WTC11 (cell line): ENCODE measurements at regions not wholly inside any gene's neighbourhood (a gene's known extent, or its start where the extent isn't known, plus 50 kb on each side); places are given as distances from the start of the nearest gene placed in this dataset.

Experiments used
- CTCF ChIP-seq: fragments of 200-600 bp; IDR thresholded peaks from 2 replicates; pipeline ENCODE4 v1.8.0; 2022; ENCODE audit warnings: antibody characterized with exemption
- GABPB1 ChIP-seq: sonication (generic); formaldehyde crosslinking; IDR thresholded peaks from 2 replicates; pipeline ENCODE4 v1.8.1; 2023; ENCODE audit warnings: mild to moderate bottlenecking, missing genetic modification reagents
- SP1 ChIP-seq: sonication (generic); formaldehyde crosslinking; conservative IDR thresholded peaks from 2 replicates; pipeline ENCODE4 v1.8.1; 2022; ENCODE audit warnings: missing genetic modification reagents
- TEAD4 ChIP-seq: sonication (generic); formaldehyde crosslinking; IDR thresholded peaks from 2 replicates; pipeline ENCODE4 v1.8.0; 2022; ENCODE audit warnings: mild to moderate bottlenecking, missing genetic modification reagents
- TF ChIP-seq, protein P1 (sequence below): sonication (generic); formaldehyde crosslinking; IDR thresholded peaks from 2 replicates; pipeline ENCODE4 v1.8.1; 2022; ENCODE audit warnings: mild to moderate bottlenecking, missing genetic modification reagents, moderate library complexity, borderline replicate concordance
- TF ChIP-seq, protein P2 (sequence below): sonication (generic); formaldehyde crosslinking; IDR thresholded peaks from 2 replicates; pipeline ENCODE4 v1.8.0; 2022; ENCODE audit warnings: mild to moderate bottlenecking, missing genetic modification reagents

DNA sequence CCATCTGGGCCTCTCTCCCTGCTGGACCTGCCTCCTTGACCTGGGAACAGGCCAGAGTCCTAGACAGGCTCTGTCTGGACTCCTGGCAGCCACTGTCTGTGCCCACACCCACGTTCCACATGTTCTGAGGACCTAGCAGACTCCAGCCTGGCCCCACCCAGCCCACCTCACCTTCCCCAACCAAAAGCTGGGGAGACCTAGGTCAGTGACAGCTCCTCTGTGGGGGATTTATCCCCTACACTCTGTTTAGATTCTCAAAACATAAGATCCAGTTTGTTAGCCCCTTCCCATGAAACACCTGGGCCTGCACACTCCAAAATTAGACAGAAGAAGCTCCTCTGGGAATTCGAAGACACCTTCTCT lies 59.8 kb upstream of the ADAMTS2 start:
- no peak for TF ChIP-seq CTCF
- no peak for TF ChIP-seq GABPB1
- no peak for TF ChIP-seq TEAD4
- no peak for TF ChIP-seq SP1 (CRISPR knock-in tag)
- TF ChIP-seq, protein P1, sequence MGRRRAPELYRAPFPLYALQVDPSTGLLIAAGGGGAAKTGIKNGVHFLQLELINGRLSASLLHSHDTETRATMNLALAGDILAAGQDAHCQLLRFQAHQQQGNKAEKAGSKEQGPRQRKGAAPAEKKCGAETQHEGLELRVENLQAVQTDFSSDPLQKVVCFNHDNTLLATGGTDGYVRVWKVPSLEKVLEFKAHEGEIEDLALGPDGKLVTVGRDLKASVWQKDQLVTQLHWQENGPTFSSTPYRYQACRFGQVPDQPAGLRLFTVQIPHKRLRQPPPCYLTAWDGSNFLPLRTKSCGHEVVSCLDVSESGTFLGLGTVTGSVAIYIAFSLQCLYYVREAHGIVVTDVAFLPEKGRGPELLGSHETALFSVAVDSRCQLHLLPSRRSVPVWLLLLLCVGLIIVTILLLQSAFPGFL (CRISPR knock-in tag) = no peak
- TF ChIP-seq, protein P2, sequence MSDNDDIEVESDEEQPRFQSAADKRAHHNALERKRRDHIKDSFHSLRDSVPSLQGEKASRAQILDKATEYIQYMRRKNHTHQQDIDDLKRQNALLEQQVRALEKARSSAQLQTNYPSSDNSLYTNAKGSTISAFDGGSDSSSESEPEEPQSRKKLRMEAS (CRISPR knock-in tag) = no peak
